Left lung (tissue), 4 donors: ENCODE measurements at regions not wholly inside any gene's neighbourhood (a gene's known extent, or its start where the extent isn't known, plus 50 kb on each side); places are given as distances from the start of the nearest gene placed in this dataset.

Experiments
- ATAC-seq: fragments of 200-7000 bp; cut with Tn5 transposase; one replicate; pipeline ENCODE4 v1.9.1; 2020; ENCODE audit warnings: moderate library complexity
- DNase-seq, 4 donors: peaks; one replicate each; pipeline ENCODE4 v3.0.0-alpha.2; 2013 to 2020
- H3K27ac ChIP-seq, 2 donors: fragments of 200-600 bp; sonication (generic) in 1 of 2; one replicate each; pipeline versions ENCODE4 v1.5.0 to v1.8.0; 2020 to 2021
- H3K27me3 ChIP-seq, 2 donors: fragments of 200-600 bp; sonication (generic) in 1 of 2; one replicate each; pipeline versions ENCODE4 v1.5.0 to v1.8.0; 2020 to 2021
- H3K36me3 ChIP-seq, 2 donors: fragments of 200-600 bp; sonication (generic) in 1 of 2; one replicate each; pipeline versions ENCODE4 v1.5.0 to v1.8.0; 2020 to 2021
- H3K4me1 ChIP-seq, 2 donors: fragments of 200-600 bp; one replicate each; pipeline ENCODE4 v1.8.0; 2021
- H3K4me3 ChIP-seq, 2 donors: fragments of 200-600 bp; sonication (generic) in 1 of 2; one replicate each; pipeline versions ENCODE4 v1.5.0 to v1.8.0; 2020 to 2021; ENCODE audit warnings: mild to moderate bottlenecking in 1 of 2
- H3K9me3 ChIP-seq, 2 donors: fragments of 200-600 bp; sonication (generic) in 1 of 2; one replicate each; pipeline versions ENCODE4 v1.5.0 to v1.8.0; 2020 to 2021
- intact Hi-C, 2 donors: fragments of 100-400 bp; cut with DNase I; formaldehyde crosslinking; loops; one replicate each; pipeline versions ENCODE4 v1.11.2 to v1.14.2; 2022
- TF ChIP-seq, protein P1 (sequence below), 2 donors: fragments of 200-600 bp; sonication (generic) in 1 of 2; IDR thresholded peaks; one replicate each; pipeline versions ENCODE4 v1.5.0 to v1.8.0; 2021; ENCODE audit warnings: antibody characterized with exemption in 2 of 2
- donor health status: DM: no; HTN: yes; CAD: no.
- donor health status: DM: no; HTN: no; CAD: no.

DNA sequence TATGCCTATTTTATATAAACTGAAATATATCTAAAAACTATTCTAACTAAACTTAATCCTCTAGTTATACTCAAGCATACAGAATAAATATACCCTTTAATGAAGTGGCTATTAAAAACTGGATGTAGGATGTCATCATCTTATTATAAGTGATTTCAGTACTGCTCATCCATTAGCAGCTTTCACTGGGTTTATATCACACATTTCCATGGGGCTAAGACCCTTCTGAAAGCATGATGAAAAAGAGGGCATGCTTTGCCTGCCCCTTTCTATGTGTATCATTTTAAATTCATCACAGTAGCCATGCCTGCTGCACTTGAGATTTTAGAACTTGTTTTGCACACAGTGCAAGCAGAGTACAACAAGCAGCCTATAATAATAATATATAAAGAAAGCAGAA lies 477.5 kb downstream of the SLITRK6 start:
- DNase-seq (no peak), ATAC-seq (no peak)
- Histone ChIP-seq H3K9me3 (no peaks in the 10 kb centered on the region), H3K27me3 (no peaks in the 10 kb centered on the region), H3K4me3 (no peak overlapping the region), H3K27ac (no peak overlapping the region), H3K4me1 (no peaks in the 10 kb centered on the region), H3K36me3 (no peaks in the 10 kb centered on the region)
- TF ChIP-seq, protein P1, sequence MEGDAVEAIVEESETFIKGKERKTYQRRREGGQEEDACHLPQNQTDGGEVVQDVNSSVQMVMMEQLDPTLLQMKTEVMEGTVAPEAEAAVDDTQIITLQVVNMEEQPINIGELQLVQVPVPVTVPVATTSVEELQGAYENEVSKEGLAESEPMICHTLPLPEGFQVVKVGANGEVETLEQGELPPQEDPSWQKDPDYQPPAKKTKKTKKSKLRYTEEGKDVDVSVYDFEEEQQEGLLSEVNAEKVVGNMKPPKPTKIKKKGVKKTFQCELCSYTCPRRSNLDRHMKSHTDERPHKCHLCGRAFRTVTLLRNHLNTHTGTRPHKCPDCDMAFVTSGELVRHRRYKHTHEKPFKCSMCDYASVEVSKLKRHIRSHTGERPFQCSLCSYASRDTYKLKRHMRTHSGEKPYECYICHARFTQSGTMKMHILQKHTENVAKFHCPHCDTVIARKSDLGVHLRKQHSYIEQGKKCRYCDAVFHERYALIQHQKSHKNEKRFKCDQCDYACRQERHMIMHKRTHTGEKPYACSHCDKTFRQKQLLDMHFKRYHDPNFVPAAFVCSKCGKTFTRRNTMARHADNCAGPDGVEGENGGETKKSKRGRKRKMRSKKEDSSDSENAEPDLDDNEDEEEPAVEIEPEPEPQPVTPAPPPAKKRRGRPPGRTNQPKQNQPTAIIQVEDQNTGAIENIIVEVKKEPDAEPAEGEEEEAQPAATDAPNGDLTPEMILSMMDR (IDR thresholded peaks at IDR 0.05): no peak
- intact Hi-C loops: no loop called here

DNA sequence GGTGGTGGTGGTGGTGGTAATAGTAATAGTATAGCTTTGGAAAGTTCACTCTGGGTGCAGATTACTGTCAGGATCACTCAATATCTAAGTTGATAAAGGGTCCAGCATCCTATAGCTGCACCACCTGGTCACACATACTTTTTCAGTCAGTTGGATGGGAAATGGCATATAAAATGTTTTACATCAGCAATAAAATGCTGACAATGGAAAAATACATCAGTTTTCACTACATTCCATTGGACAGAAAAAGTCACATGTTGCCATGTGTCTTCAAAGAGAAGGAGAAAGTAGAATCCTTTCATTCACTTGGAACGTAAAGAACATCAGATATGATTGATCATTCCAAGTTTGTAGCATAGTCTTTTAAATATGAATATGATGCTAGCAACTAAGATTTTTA lies 481.4 kb downstream of the SLITRK6 start:
- ATAC-seq (no peak), DNase-seq (no peak)
- H3K9me3 ChIP-seq: peaks cover 0 to 7% of the 10 kb centered on the region in 2 donors
- no peaks in the 10 kb centered on the region for H3K36me3 ChIP-seq
- H3K4me1 ChIP-seq: no peaks in the 10 kb centered on the region
- H3K27me3 ChIP-seq: no peaks in the 10 kb centered on the region
- intact Hi-C loops: no loop called here
- TF ChIP-seq, protein P1 (IDR thresholded peaks at IDR 0.05): no peak
- no peak overlapping the region for H3K27ac ChIP-seq
- H3K4me3 ChIP-seq: no peak overlapping the region

DNA sequence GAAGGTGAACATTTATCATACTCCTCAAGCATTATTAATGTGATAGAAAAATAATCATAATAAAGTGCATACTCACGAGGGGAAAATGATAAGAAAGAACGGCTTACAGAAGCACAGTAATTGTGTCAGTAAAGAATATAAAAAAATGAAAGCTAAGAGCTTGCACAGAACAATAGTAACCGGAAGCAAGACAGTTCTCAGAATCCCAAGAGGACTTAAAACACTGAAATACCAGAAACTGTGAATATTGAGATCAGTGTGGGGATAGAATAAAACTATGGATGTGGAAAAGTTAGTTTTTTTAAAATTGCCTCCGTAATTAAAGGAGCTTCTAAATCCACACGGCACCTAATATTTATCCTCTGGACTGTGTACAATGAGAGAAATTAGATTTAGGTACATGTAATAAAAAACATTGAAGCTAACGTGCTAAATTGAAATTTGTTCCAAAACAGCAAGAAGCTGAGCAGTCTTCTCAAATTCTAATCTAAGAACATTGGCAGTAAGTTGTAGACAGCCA lies 482.7 kb downstream of the SLITRK6 start:
- intact Hi-C loops: no loop called here
- Histone ChIP-seq H3K27ac (no peak overlapping the region), H3K4me3 (no peak overlapping the region), H3K36me3 (no peaks in the 10 kb centered on the region), H3K9me3 (peaks cover 0 to 7% of the 10 kb centered on the region in 2 donors), H3K27me3 (no peaks in the 10 kb centered on the region), H3K4me1 (no peaks in the 10 kb centered on the region)
- no peak for ATAC-seq
- DNase-seq: no peak
- TF ChIP-seq, protein P1 (IDR thresholded peaks at IDR 0.05): no peak

DNA sequence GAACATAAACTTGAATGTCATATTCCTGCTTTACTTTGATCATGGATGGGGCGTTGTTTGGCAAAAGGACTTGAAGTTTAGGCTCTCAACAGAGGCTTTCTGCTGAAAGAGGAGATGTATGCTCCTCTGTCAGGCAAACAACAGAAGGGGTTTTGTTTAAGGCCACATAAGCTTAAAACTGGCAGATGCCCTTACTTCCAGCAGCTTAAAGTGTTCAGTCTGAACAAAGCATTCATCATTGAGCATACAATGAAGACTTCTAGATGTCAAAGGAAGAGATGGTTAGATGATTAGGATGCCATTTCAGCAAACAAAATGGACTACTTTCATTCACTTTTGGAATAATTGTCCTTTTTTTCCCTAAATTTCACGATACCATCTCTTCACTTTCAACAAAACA lies 484.5 kb downstream of the SLITRK6 start:
- H3K9me3 ChIP-seq: peaks cover 0 to 7% of the 10 kb centered on the region in 2 donors
- H3K27me3 ChIP-seq: no peaks in the 10 kb centered on the region
- intact Hi-C loops: no loop called here
- H3K4me3 ChIP-seq: no peak overlapping the region
- TF ChIP-seq, protein P1 (IDR thresholded peaks at IDR 0.05): no peak
- no peak for DNase-seq
- no peaks in the 10 kb centered on the region for H3K4me1 ChIP-seq
- ATAC-seq: no peak
- no peak overlapping the region for H3K27ac ChIP-seq
- no peaks in the 10 kb centered on the region for H3K36me3 ChIP-seq

DNA sequence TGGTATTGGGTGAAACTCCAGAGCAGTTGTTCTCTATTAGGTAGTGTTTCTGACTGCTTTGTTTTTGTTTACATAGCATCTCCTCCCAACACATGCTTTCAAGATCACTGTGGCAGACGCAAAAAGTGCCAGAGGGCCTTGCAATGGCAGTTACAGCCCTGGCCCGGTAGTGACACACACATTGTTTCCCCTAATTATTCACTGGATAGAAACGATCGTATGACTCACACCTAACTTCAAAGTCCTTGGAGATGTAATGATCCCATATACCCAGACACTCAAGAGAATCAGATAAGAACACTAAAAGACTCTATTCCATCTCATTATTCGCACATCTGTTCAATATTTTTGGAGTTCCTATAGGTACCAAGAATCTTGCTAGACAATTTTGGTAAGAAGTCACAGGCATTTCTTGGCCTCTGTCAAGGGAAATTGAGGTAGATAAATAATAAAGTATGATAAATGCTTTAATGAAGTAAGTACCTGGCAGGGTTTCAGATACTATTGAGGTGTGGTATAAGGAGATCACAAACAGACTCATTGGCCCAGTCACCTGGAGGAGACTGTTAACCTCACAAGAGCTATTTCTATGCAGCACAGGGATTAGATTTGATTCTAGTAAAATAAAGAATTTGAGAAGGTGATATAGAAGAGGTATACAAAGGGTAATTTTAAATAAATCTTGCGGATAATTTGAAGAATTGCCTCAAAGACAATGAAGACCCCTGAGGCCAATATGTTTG lies 485.3 kb downstream of the SLITRK6 start:
- Histone ChIP-seq H3K36me3 (no peaks in the 10 kb centered on the region), H3K27me3 (no peaks in the 10 kb centered on the region), H3K4me1 (no peaks in the 10 kb centered on the region), H3K4me3 (no peak overlapping the region), H3K9me3 (peaks cover 0 to 7% of the 10 kb centered on the region in 2 donors), H3K27ac (no peak overlapping the region)
- TF ChIP-seq, protein P1 (IDR thresholded peaks at IDR 0.05): no peak
- DNase-seq: no peak
- no peak for ATAC-seq
- intact Hi-C loops: no loop called here
